ENCODE measurements at regions not wholly inside any gene's neighbourhood (a gene's known extent, or its start where the extent isn't known, plus 50 kb on each side); places are given as distances from the start of the nearest gene placed in this dataset.
"Not testable (repeated sequence)": the region's sequence is repeated elsewhere in the genome, so short reads cannot be mapped to it uniquely, and the experiment has no call there.

DNA sequence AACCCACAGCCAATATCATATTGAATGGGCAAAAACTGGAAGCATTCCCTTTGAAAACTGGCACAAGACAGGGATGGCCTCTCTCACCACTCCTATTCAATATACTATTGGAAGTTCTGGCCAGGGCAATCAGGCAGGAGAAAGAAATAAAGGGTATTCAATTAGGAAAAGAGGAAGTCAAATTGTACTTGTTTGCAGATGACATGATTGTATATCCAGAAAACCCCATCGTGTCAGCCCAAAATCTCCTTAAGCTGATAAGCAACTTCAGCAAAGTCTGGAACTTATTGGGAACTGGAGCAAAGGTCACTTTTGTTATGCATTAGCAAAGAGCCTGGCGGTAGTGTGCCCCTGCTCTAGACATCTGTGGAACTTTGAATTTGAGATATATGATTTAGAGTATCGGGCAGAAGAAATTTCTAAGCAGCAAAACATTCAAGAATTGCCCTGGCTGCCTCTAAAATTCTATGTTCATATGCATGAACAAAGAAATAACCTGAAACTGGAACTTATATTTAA lies 53.4 kb upstream of the PSMA1 start:
- not testable (repeated sequence) for DNase-seq

DNA sequence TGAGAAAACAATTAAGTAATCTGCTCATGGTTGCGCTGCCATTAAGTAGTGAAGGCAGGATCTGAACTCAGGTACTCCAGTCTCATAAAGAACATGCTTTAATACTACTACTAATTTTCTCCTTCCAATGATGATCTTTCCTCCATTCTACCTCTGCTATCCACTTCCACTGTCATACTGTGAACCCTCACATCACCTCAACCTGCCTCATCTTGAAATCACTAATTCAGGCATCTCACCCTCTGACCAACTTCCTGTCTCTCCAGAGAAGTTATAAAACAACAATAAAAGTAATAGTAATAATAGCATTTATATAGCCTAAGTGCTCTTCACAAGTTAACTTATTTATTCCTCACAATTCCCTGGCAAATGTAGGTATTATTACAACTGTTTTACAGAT lies 57.1 kb upstream of the PSMA1 start:
- no peak for DNase-seq

DNA sequence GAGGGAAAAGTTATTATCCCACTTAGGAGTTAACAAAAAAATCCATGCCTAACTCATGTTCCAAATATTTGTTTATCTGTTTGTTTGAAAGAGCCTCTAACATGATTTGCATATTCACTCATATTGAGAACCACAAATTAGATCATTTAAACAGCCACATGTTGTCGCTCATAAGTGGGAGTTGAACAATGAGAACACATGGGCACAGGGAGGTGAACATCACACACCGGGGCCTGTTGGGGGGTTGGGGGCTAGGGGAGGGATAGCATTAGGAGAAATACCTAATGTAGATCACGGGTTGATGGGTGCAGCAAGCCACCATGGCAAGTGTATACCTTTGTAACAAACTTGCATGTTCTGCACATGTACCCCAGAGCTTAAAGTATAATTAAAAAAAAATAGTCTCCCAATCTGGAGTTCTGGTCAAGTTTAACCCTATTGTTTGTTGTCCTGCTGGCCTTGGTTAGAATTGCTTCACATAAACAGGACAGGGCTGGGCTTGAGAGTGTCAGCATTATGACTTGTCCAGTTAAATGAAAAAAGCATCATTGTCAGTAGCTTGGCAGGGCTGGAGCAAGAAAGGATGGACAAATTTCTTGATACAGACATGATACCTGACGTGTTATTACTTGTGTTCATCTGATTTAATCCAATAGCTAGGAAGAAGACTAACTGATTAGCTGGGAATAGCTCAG lies 57.8 kb upstream of the PSMA1 start:
- no peak for DNase-seq

DNA sequence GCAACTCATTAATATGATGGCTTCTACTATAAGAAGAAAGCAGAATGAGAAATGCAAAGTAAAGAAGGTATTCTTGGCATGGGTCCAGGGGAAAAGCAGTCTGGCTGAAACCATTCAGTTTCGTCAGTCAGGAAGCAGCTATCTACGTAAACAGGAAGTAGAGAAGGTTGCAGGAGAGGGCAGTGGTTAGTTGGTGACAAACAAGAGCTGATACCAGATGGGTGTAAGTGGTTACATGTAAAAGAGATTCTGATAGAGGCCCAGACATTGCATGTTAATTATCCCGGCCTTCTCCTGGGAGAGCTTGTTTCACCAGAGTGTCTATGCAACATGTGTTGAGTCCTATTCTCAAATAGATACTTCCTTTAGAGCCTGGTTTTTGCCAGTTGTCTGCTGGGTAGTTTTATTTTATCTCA lies 58.4 kb upstream of the PSMA1 start:
- DNase-seq = no peak

DNA sequence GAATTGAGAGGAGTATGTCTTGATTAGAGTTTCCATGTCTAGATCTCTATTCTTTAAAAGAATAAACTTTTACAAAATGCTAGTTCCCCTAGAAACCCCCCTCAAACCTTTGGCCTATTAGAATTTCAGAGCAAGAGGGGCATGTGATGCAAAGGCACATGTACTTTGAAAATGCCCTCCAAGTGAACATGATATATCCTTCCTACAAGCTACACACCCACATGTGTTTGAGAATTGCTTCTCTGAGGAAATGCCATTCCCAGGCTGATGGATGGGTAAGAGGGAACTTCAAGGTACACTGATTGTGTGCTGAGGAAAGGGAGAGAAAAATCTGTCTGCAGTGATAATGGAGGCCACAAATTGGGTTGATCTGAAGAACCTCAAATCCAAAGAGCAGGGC lies 59.5 kb upstream of the PSMA1 start:
- no peak for DNase-seq

DNA sequence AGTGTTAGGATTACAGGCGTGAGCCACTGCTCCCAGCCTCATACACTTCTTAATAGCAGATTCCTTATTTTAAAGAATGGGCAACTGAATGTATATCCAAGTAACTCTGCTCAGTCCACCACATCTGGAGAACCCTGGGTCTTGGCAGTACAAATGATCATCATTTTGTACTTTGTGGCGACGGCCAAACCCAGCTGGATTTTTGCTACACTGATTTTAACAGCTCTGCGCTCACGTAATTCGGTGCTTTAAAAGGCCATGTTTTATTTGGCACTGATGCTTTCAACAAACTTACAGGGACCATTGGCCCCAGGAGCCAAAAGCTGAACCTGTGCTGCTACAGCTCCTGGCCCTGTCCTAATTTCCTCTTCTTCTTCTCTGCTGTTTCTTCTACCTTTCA lies 60.8 kb upstream of the PDE3B start:
- no peak for DNase-seq

DNA sequence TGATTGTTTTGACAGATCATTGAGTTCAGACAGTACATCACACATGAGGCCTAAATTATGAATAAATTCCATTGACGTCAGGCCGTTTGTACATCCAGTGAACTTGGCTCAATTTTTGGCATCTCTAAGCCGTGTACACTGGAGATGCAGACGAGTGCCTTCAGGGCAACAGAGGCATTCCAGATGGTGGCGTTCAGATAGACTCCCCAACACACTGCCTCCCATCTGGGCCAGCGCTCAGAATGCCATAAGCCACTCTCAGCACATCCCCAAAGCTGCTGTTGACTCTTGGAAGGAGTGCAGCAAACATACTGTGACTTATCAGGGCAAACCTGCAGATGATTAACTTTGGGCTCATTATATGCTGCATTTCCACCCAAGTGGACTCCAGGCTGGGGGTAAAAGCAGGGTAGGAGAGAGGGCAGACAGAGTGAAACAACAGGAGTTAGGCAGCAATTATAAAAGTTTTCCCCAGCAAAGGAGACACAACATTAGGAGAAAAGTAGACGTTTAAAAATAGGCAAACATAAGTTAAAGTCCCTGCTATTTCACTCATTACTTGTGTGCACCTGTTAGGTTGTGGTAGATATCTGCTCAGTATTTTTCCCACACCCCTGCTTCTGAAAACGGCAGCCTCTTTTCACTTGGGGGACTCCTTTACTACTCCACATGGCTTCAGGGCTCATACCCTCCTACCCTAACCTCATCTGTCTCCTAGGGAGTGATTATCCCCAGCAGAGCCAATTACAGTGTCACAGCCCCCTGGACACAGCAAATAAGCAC lies 60.2 kb upstream of the PDE3B start:
- peak; percentile 39 for DNase-seq

DNA sequence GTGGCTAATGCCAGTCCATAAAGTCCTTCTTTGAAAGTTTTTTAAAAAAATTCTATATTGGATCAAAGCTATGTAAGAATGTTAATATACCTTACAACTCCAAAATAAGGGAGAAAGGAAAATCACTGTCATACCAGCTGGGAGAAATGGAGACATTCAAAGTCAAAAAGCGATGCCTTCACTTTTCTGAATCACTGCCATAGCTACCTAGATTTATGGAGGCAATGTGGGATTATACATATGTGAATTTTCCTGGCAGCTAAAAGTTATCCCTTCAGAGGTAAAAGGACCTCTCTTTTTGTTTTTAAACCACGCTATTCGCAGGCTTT lies 59.6 kb upstream of the PDE3B start:
- DNase-seq = no peak

DNA sequence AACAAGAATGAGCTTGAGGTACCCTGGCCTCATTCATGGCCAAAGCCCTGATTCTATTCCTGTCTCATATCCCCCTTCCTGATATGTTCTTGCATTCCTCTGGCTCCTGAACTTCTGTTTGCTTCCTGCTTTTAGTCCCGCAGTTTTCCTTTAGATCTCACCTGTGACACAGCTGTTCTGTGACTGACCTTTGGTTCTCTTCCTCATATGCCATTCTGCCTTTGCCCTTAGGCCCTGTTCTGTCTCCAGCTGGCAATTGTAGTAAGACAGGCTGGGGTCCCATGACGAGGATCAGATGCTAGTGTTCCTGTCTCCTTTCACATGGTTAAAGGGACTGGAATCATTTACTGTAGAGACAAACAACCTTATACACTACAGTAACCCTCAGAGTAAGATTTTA lies 59.0 kb upstream of the PDE3B start:
- DNase-seq = no peak

DNA sequence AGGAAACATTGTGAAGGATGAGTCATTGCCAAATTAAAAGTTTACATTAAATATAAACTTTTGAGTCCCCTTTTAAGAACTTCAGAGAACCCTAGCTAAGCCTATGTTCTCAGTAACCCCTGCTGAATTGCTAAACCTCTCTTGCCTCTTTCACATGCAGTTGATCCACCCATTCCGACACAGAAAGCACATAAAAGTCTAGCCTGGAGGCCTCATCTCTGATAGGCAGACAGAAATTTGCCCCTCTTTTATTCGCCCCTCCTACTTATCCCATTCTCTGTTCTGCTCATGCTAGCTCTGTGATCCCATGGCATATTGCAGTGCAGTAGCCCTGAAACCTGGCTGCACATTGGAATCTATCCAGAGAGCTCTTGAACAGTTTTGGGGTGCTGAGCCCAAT lies 58.2 kb upstream of the PDE3B start:
- no peak for DNase-seq

DNA sequence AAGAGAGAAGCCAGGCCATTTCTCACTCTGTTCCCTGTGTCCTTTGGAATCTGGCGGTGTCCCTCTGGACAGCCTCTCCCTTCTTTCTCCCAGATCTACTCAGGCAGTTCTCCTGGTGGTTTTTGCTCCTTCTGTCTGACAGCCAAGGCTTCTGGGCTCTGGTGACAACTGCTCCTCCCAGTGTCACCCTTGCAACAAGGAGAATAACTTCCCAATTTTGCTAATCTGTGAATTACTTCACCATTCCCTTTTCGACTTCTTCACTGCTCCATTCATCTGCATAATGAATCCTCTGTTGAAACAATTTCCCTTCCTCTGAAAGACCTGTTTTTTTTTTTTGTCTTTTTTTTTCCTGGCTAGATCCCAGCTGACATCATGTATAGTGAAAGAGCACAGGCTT lies 56.3 kb upstream of the PDE3B start:
- DNase-seq = no peak

DNA sequence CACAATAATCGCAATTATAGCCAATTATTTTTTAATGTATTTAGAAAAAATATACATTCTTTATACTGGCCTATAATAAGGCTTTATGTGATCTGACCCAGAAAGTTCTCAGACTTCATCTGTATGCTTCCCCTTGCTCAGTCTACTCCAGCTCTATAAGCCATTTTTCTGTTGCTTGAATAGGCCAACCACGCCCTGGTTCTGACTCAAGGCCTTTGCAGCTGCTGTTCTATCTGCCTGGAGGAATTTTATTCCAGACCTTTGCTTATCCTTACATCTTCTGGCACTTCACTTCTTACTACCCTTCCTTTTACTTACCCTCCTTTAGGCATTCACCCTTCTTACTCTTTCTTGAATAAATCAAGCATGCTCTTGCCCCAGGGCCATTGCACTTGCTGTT lies 54.9 kb upstream of the PDE3B start:
- DNase-seq = no peak

DNA sequence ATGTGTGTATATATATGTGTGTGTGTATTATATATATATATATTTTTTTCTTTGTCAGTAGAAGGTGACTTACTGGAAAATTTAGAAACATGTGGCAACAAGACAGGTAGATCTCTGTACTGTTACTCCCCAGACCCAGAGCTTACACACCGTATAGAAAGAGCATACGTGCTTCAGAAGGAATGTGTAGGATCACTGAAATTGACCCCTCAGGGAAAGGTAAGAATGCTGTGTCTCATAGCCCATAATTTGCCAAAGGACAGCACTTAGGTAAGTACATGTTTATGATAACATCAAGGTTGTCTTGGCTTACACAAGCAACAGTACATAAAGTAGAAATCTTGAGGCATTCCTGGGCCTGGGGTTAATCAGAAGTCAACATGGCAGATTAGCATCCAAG lies 54.2 kb upstream of the PDE3B start:
- DNase-seq = no peak

DNA sequence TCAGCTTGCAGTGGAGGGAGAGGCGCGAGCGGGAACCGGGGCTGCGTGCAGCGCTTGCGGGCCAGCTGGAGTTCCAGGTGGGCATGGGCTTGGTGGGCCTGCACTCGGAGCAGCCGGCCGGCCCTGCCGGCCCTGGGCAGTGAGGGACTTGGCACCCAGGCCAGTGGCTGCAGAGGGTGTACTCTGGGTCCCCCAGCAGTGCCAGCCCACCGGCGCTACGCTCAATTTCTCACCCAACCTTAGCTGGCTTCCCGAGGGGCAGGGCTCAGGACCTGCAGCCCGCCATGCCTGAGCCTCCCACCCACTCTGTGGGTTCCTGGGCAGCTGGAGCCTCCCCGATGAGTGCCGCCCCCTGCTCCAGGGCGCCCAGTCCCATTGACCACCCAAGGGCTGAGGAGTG lies 52.6 kb upstream of the PDE3B start:
- DNase-seq = not testable (repeated sequence)

DNA sequence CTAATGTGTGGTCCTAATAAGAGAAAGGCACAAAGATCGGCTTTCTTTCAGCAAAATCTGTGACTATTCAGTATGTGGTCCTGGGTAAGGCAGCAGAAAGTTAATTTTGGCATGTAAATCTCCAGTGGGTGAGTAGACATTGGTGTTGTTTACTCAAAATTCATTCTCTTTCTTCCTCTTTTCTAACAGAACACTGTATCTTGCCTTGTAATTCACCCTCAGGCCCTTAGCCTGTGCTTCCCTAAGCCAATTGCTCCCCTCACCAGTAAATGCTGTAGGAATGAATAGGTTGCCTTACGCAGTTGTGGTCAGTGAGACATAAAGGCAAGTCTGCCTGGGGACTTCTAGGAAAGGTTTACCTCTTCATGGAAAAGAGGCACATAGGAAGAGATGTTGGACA lies 49.9 kb upstream of the PDE3B start:
- no peak for DNase-seq

All from renal pelvis (tissue), 1 donor.